Smooth muscle cell (in vitro differentiated cells): ENCODE measurements at regions not wholly inside any gene's neighbourhood (a gene's known extent, or its start where the extent isn't known, plus 50 kb on each side); places are given as distances from the start of the nearest gene placed in this dataset.

Experiments used
- DNase-seq: peaks from one replicate; lab custom pipeline; 2025; ENCODE audit not compliant: unreplicated experiment; lab: John Stamatoyannopoulos, UW
- H2AFZ ChIP-seq: fragments of 200-600 bp; sonication (generic); 2 replicates; pipeline ENCODE4 v1.6.0; 2016; ENCODE audit warnings: antibody characterized with exemption, low read depth, mild to moderate bottlenecking
- H3F3A ChIP-seq: fragments of 200-600 bp; sonication (generic); 2 replicates; pipeline ENCODE4 v1.6.0; 2017; ENCODE audit warnings: antibody characterized with exemption, low read depth
- H3K27ac ChIP-seq: fragments of 200-600 bp; sonication (generic); 2 replicates; pipeline ENCODE4 v1.5.1; 2016; ENCODE audit warnings: low read depth, mild to moderate bottlenecking
- H3K27me3 ChIP-seq: fragments of 200-600 bp; sonication (generic); 2 replicates; pipeline ENCODE4 v1.6.1; 2016; ENCODE audit warnings: low read depth, mild to moderate bottlenecking
- H3K36me3 ChIP-seq: fragments of 200-600 bp; sonication (generic); 2 replicates; pipeline ENCODE4 v1.5.1; 2016; ENCODE audit warnings: low read depth
- H3K4me1 ChIP-seq: fragments of 200-600 bp; sonication (generic); 2 replicates; pipeline ENCODE4 v1.5.1; 2016; ENCODE audit warnings: low read depth
- H3K4me2 ChIP-seq: fragments of 200-600 bp; sonication (generic); 2 replicates; pipeline ENCODE4 v1.6.0; 2016; ENCODE audit warnings: mild to moderate bottlenecking
- H3K4me3 ChIP-seq: fragments of 200-600 bp; sonication (generic); 2 replicates; pipeline ENCODE4 v1.5.1; 2016; ENCODE audit warnings: mild to moderate bottlenecking
- H3K79me2 ChIP-seq: fragments of 200-600 bp; sonication (generic); 2 replicates; pipeline ENCODE4 v1.6.0; 2016; ENCODE audit warnings: low read depth, mild to moderate bottlenecking
- H3K9ac ChIP-seq: fragments of 200-600 bp; sonication (generic); 2 replicates; pipeline ENCODE4 v1.6.0; 2016; ENCODE audit warnings: low read depth
- H3K9me3 ChIP-seq: fragments of 200-600 bp; sonication (generic); replicated peaks from 2 replicates; pipeline ENCODE4 v1.5.1; 2016; ENCODE audit warnings: low read depth
- H4K20me1 ChIP-seq: fragments of 200-600 bp; sonication (generic); 2 replicates; pipeline ENCODE4 v1.6.0; 2016; ENCODE audit warnings: low read depth
- CTCF ChIP-seq: fragments of 200-600 bp; sonication (generic); IDR thresholded peaks from 2 replicates; pipeline ENCODE4 v1.5.1; 2017; ENCODE audit warnings: borderline replicate concordance, mild to moderate bottlenecking, antibody characterized with exemption; ENCODE audit not compliant: insufficient read depth, poor library complexity, severe bottlenecking
- WGBS: methylation state at CpG from one replicate; pipeline ENCODE4 v1.1.7; 2016; ENCODE audit warnings: low lambda C conversion rate; 5-methylcytosine and 5-hydroxymethylcytosine counted together

- Histone ChIP-seq H3K4me3 (no peak overlapping the region), H3K4me1 (no peaks in the 10 kb centered on the region)
- TF ChIP-seq CTCF: no peak
These were observed 82.5 kb upstream of the GC start for GRCh38 chr4:71866212-71866885.

GRCh38 chr4:71867598-71867997, 83.7 kb upstream of the GC start:
- no peak overlapping the region for H3K4me2 ChIP-seq
- WGBS: 97% methylated on average over 1 of the region's 1 CpG
- peak overlapping the region; percentile 8 for H2AFZ ChIP-seq
- no peaks in the 10 kb centered on the region for H3F3A ChIP-seq
- H3K27me3 ChIP-seq: no peaks in the 10 kb centered on the region
- H3K4me1 ChIP-seq: no peaks in the 10 kb centered on the region
- no peak for DNase-seq
- no peaks in the 10 kb centered on the region for H4K20me1 ChIP-seq
- no peaks in the 10 kb centered on the region for H3K36me3 ChIP-seq
- H3K4me3 ChIP-seq: no peak overlapping the region
- no peaks in the 10 kb centered on the region for H3K79me2 ChIP-seq
- H3K9me3 ChIP-seq: peaks cover 5% of the 10 kb centered on the region
- H3K9ac ChIP-seq: no peak overlapping the region
- TF ChIP-seq CTCF: no peak
- H3K27ac ChIP-seq: no peak overlapping the region

More at GRCh38 chr4:71866212-71866885, 82.5 kb upstream of the GC start:
- no peaks in the 10 kb centered on the region for H3F3A ChIP-seq
- H3K4me2 ChIP-seq: no peak overlapping the region
- no peaks in the 10 kb centered on the region for H3K27me3 ChIP-seq
- no peak for DNase-seq
- H3K9ac ChIP-seq: no peak overlapping the region
- 88% methylated on average over 4 of the region's 4 CpGs for WGBS
- no peaks in the 10 kb centered on the region for H3K79me2 ChIP-seq
- peaks cover 3% of the 10 kb centered on the region for H3K36me3 ChIP-seq
- H2AFZ ChIP-seq: no peak overlapping the region
- no peak overlapping the region for H3K27ac ChIP-seq
- peaks cover 5% of the 10 kb centered on the region for H3K9me3 ChIP-seq
- H4K20me1 ChIP-seq: no peaks in the 10 kb centered on the region

GRCh38 chr4:71870456-71870855, 86.6 kb upstream of the GC start:
- H3F3A ChIP-seq: no peaks in the 10 kb centered on the region
- no peak for TF ChIP-seq CTCF
- 62% methylated on average over 5 of the region's 5 CpGs for WGBS

GRCh38 chr4:71872221-71872620, 88.3 kb upstream of the GC start:
- H3K79me2 ChIP-seq: no peaks in the 10 kb centered on the region
- no peaks in the 10 kb centered on the region for H3F3A ChIP-seq
- no peak for TF ChIP-seq CTCF
- peak overlapping the region; percentile 22 for H2AFZ ChIP-seq
- H4K20me1 ChIP-seq: no peaks in the 10 kb centered on the region
- no peaks in the 10 kb centered on the region for H3K4me1 ChIP-seq
- H3K9me3 ChIP-seq: no peaks in the 10 kb centered on the region
- no peak overlapping the region for H3K4me3 ChIP-seq
- no peaks in the 10 kb centered on the region for H3K36me3 ChIP-seq
- no peak overlapping the region for H3K9ac ChIP-seq
- DNase-seq: no peak
- WGBS: 92% methylated on average over 4 of the region's 4 CpGs
- H3K27ac ChIP-seq: no peak overlapping the region
- no peak overlapping the region for H3K4me2 ChIP-seq
- no peaks in the 10 kb centered on the region for H3K27me3 ChIP-seq

More at GRCh38 chr4:71870456-71870855, 86.6 kb upstream of the GC start:
- no peaks in the 10 kb centered on the region for H4K20me1 ChIP-seq
- H3K9me3 ChIP-seq: no peaks in the 10 kb centered on the region
- no peaks in the 10 kb centered on the region for H3K79me2 ChIP-seq
- no peak for DNase-seq
- H3K27me3 ChIP-seq: no peaks in the 10 kb centered on the region
- no peaks in the 10 kb centered on the region for H3K4me1 ChIP-seq
- no peak overlapping the region for H3K9ac ChIP-seq
- H3K36me3 ChIP-seq: no peaks in the 10 kb centered on the region
- H3K4me3 ChIP-seq: no peak overlapping the region
- no peak overlapping the region for H3K4me2 ChIP-seq
- H3K27ac ChIP-seq: no peak overlapping the region
- H2AFZ ChIP-seq: no peak overlapping the region
